Activated CD8-positive, alpha-beta memory T cell treated with anti-CD3 and anti-CD28 coated beads for 48 hours (primary cell): ENCODE measurements at regions not wholly inside any gene's neighbourhood (a gene's known extent, or its start where the extent isn't known, plus 50 kb on each side); places are given as distances from the start of the nearest gene placed in this dataset.

Experiments
- DNase-seq, 3 experiments: peaks; one replicate each; pipeline ENCODE4 v3.0.0-alpha.2; 2020; ENCODE audit warnings: low read depth in 2 of 3, low spot score in 2 of 3

DNA sequence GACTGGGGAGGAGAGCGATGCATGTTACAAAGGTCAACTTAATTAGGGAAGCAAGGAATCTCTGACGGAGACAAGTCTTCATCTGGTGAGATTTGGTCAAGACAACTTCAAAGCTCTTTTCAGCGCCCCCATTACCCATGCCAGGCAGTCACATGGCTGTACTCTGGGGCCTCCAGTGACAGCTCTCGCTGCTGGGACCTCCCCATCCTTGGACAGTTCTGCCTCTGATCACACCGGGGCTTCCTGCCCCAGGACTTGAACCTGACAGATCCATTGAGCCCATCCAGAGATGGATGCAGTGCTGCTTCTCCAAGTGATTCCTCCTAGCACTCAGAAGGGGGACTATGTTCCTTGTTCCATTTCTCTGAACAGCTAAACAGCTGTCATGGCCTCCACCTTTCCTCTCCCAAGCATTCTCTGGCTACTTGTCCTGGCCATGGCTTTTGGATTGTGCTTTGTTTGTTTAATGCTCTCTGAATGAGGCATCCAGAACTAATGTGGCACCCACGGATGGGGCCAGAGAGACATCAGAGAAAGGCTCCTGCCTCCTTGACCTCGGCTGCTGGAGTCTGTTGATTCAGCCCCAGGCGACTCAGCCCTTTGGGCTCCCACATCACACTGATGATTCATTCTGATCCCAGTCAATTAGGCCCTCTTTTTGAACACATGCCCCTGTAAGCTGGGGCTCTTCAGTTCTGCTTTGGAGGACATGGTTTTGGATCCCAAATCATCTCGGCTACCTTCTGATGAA lies 122.1 kb upstream of the ADAMTS16 start:
- DNase-seq = no peak

DNA sequence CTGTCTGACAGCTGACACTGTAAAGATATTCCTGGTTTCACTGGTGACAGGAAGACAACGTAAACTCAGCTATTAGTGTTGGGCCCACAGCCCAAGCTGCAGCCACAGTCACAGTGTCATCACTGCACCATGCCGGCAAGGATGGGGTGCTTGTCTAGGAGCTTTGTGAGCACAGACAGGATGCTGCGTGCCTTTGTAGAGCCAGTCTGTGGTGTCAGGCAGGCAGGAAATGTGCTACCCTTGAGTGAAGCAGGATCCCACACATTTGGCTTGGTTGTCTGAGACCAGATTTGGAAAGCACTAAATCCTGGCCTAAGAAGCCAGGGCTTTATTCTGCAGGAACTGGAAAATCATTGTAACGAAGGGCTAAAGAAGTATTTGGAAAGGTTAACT lies 121.6 kb upstream of the ADAMTS16 start:
- no peak for DNase-seq

DNA sequence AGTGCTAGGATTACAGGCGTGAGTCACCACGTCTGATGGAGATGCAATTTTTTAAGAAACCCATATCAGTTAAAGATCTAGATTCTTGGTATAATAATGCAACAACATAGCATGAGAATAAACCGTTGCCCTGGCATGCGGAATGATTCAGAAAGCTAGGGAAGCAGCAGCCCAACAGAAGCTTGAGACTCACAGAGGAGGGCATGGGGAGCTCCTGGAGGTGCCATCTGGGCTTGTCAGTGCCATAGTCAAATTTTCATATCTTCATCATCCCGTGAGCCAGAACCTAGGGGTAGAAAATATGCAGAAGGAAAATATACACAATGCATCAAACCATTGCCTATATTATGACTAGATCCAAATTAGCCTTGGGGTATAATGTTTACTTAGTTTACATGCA lies 118.7 kb upstream of the ADAMTS16 start:
- no peak for DNase-seq

DNA sequence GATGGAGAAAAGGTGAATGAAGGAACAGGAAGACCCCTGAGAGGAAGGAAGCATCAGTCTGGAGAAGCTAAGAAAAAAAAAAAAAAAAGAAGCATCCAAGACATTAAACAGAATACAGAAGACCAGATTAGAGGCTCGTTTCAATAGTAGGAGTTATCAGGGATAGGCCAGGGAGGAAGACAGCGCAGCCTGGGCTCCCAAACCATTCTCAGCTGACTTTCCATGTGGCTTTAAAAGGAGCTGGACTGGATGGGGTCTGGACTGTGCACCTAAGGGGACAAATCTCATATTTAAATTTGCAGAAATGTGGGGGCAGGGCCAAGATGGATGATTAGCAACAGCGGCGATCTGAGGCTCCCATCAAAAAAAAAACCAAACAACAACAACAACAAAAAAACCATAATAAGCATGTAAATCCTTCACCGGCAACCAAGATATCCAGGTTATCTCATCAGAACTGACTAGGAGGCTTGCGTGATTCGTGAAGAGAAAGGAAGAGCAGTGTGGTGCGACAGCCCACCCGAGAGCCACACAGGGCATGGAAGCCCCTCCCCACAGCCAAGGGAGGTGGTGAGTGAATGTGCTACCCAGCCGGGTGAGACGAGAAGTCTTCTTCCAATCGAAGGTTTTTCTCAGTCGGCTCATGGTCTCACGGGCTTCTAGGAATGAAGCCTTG lies 114.9 kb upstream of the ADAMTS16 start:
- DNase-seq = no peak

DNA sequence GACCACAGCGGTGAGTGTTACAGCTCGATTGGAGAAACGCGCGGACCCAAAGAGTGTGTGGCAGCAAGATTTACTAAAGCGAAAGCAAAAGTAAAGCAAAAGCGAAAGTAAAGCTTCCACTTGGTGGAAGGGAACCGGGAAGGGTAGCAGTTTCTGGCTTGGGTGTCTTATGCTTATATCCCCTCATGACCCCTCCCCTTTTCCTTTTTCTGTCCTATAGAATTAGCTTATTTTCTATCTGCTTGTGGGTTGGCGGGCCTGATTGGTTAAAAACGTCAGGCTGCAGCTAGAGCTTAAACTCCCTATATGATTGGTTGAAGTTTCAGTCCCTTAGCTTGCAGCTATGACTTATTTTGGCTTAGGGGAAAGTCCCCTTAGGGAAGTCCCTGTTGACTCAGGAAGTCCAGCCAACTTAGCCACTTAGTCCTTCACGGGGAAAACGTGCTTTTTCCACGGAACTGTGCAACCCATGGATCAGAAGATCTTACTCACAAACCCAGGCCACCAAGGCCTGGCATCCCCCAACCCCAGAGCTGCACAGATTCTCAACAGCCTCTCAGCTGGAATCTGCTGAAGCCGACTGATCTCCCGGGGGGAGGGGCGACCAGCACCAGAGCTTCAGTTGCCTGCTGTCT lies 114.2 kb upstream of the ADAMTS16 start:
- DNase-seq = no peak

DNA sequence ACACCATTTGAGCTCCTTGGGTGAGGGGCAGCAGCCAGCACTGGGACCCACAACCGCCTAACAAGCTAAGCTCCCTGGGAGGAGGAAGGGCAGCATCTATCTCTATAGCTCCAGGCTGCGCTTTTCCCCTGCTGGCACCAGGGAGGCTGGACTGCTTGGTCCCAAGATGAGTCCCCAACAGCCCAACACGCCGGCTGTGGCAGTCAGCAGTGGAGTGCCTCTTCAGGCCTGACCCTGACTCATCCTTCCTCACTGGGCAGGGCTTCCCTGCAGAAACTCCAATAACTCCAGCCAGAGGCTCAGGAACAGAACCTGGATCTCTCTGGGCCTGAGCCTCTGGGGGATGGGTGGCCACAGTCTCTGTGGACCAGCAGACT lies 113.7 kb upstream of the ADAMTS16 start:
- no peak for DNase-seq

DNA sequence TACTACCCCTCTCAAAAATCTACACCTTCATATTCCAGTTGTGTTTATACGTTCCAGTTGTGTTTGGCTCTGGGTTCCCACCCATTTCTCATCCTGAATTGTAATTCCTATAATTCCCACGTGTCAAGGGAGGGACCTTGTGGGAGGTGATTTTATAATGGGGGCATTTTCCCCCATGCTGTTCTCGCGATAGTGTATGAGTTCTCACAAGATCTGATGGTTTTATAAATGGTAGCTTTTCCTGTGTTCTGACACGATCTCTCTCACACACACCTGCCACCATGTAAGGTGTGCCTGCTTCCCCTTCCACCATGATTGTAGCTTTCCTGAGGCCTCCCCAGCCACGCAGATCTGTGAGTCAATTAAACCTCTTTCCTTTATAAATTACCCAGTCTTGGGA lies 108.5 kb upstream of the ADAMTS16 start:
- no peak for DNase-seq

DNA sequence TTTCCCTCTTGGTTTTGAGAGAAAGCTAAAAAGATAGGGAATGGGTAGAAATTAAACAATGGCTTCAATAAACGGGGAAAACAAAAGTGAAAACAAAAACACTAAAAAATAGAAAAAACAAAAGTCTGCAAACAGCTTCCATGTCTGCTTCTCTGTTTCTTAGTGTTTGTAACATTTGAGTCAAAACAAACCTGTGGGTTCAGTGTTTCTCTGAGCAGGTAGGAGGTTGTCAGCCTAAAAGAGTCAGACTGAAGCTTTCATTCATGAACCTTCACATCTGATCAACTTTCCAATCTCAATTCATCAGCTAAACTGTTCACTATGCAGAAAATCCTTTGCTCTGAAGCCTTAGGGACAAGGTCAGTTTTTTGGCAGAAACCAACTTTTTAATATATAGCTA lies 102.5 kb upstream of the ADAMTS16 start:
- DNase-seq = no peak

DNA sequence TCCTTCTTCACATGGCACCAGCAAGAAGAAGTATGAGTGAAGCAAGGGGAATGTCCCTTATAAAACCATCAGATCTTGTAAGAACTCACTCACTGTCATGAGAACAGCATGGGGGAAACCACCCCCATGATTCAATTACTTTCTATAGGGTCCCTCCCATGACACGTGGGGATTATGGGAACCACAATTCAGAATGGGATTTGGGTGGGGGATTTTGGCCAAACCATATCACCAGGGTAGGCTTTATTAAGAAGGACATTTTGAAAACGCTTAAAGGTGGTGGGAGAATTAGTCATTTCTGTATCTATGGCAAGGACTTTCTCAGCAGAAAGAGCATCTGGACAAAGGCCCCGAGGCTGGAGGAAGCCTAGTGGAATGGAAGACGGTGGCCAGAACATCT lies 100.2 kb upstream of the ADAMTS16 start:
- DNase-seq = no peak

DNA sequence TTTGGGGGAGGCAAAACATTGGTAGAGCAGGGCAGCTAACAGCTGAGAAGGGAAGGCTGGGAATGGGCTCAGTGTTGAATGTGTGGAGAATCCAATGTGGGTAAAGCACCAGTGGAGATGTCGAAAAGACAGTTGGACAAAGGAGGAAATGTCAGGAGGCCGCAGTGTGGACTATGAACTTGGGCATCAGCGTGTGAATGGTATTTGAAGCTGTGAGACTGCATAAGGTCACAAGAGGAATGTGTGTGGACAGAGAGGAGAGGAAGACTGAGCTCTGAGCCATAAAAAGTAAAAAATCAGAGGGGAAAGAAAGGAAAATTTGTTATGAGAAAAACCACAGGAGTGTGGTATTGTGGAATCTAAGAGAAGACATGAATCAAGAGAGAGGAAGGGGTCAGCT lies 99.4 kb upstream of the ADAMTS16 start:
- DNase-seq = no peak

DNA sequence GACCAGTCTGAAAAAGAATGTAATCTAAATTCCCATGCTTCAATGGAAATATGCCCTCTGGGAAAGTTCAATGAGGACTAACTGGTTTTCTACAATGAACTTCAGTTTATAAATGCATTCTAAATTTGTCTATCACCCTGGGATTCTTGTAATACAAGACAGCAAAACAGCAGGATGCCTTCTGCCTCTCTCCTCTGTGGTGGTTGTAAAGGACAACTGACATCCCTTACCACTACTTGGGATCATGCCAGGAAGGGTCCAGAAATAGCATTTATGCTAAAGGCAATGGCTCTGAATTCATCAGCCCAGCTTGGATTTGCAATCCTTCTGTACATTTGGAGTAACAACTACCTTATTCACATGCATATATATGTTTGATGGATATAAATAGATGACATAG lies 97.3 kb upstream of the ADAMTS16 start:
- no peak for DNase-seq

DNA sequence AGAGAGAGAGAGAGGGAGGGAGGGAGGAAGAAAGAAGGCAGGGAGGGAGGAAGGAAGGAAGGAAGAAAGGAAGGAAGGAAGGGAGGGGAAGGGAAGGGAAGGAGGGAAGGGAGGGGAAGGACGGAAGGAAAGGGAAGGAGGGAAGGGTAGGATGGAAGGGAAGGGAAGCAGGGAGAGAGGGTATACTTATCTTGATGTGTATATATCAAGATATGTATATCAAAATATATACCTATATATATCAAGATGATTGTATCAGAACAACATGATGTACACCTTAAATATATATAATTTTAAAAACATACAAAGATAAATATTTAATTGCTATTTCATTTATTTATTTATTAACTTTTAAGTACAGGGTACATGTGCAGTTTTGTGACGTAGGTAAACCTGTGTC lies 96.8 kb upstream of the ADAMTS16 start:
- DNase-seq = no peak

DNA sequence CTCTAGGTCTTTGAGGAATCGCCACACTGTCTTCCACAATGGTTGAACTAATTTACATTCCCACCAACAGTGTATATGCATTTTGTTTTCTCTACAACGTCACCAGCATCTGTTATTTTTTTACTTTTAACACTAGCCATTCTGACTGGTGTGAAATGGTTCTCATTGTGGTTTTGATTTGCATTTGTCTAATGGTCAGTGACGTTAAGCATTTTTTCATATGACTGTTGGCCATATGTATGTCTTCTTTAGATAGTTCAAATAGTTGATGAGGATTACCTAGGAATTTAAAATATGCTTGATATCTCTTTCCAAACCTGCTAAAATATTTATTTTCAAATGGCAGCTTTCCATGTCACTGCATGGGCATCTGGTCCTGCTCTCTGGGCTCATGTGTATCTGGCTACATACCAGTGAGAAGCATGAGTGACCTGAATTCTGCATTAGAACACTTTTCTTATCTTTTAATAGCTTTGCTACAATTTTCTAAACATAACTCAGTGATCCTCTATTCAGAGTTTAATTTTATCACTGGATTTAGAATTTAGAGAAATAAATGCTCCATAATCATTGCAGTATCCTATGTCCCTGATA lies 95.8 kb upstream of the ADAMTS16 start:
- DNase-seq = no peak

DNA sequence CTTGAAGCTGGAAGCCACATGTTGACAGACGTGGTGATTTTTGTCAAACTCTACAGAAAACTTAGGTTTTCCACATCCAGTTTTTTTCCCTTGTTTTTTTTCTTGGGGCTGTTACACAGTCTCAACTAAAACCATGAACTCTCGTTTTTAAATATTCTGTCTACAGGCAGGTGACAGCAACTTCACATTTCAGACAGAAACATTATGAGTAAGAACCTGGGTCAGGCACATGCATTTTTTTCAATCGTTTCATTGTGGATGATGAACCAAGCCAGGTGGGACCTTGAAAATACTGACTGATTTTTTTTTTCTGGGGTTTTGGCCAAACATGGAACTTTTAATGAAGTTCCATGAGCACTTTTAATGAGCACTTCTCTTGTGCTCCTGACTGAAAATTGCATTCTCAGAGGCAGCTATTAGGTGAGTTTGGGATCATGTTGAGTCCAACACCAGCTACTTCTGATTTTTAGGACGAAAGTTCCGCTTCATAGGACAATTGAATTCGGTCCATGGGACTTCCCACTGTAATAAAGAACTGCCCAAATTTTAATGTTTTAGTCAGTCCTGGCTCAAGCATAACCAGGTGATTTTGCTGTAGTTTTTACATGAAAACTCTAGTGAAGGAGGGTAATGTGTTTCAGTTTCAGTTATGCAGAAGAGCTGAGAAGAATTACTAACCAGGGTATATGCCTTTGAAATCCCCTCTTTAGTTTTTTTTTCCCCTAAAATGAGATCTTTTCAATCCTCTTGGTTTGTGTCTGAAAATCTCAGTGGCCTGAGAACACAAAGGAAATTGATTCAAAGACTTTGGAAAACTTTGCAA lies 93.2 kb upstream of the ADAMTS16 start:
- DNase-seq = no peak

DNA sequence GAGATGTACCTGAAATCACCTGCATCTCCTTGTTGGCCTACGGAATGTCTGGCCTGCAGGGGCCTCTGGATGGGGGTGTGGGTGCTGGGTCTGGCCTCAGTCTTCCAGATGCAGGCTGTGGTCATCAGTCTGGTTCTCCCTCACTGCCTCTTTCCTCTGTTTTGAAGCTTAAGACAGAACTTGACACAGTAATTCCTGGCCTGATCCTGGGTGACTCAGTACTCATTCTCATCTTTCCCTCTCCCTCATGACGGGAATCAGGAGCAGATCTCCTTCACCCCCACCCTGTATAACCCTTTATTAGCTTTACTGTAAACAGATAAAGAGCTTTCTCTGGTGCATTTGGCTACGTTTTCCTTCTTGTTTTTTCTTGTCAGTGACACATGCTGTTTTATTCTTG lies 89.3 kb upstream of the ADAMTS16 start:
- DNase-seq = no peak

DNA sequence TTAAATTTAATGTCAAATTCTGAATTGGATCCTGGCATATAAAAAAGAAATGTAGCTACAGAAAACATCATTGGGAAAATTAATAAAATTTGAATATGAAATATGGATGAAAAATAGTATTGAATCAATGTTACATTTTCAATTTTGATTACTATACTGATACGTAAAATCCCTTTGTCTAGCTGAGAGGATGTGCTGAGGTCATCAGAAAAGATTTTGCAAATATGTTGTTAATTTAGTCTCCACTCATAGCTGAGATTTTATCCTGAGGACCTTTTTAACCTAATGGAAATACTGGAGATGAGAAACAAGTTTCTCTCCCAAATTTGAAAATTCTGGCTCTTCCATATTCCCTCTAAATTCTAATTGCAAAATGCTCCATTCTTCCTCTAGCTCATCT lies 84.4 kb upstream of the ADAMTS16 start:
- DNase-seq = no peak

DNA sequence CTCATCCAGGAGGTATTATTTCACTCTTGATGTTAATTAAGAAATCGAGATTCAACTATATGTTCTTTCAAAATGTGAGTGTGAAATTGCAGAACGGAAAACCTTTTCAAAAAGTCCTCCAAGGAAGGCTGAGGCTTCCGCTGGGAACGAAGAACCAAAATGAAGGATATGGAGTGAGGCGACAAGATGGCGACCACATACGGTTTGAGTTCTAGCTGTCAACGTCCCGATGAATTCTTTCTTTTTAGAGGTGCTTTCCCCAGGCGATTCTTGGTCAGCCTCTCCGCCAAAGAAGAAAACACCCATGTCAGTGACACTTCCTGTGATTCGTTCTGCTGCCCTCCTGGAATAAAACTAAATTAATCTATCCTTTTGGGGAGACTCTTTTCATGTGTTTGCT lies 78.3 kb upstream of the ADAMTS16 start:
- DNase-seq = no peak

DNA sequence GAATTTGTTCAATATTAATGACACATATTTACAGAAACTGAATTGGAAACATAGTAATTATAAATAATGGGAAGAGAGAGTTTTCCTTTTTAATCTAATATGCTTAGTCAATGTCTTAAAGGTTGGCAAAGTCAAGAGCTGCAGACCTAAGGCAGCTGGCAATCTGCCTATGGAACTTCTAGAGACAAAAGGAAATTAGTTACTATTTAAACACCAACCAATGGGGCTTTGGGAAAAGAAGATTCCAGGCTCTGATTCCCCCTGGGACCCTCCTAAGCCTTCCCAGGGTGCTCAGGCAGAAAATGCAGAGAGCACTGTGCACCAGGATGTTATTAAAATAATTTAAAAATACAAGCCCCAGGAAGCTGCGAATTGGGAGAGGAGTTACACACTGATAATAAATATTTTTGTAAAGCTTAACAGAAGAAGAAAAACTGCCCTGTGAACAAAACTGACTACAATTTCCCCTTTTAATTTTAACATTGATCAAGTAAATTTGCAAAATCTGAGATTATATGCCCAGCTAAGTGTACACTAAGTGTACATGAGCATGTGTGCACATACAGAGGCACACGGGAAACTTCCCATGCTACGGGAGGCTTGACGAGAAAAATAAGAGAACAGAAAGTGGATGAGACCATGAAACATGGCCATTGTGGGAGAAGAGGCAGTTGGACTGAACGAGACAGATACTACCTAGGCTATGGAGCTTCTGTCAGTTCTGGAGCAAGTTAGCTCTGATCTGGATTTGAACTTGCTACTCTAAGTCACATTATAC lies 77.4 kb upstream of the ADAMTS16 start:
- DNase-seq = no peak

DNA sequence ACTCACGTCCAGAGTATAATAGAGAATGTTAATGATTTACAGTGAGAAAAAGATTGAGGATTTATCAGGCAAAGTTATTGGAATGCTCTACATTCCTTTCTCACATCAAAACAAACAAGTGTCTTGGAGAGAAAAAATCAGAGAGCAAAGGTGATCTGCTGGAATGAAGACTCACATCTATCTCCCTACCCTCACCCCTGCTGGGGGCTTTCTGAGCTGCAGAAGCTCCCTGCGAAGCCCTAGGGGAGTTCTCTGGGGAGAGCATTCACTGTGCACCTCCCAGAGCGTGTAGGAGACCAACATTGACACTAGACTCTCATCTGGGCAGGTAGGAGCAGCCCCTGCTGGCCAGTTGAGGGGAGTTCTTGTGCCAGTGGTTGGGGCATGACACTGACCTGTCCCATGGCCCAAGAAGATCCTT lies 76.6 kb upstream of the ADAMTS16 start:
- DNase-seq = no peak

DNA sequence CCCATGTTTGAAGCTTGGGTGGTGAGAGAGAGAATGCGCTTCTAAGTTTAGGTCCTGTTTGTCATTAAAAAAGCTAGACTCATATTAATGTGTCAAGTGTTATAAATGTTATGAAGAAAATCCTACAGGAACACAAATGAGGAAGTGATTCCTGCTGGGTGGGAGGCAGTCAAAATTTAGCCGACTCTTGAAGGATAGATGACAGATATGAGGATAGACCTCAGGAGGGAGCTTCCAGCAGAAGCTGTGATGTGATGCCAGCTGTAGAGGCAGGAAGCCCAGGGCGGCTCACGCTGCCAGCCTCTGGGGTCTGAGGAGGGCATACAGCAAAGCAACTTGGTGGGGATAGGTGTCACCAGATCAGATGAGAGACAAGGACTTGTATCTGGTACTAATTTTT lies 74.7 kb upstream of the ADAMTS16 start:
- DNase-seq = no peak
